DOHH2 (cell line): ENCODE measurements at regions not wholly inside any gene's neighbourhood (a gene's known extent, or its start where the extent isn't known, plus 50 kb on each side); places are given as distances from the start of the nearest gene placed in this dataset.

Experiments
- CTCF ChIP-seq: fragments of 200-600 bp; sonication (generic); IDR thresholded peaks from one replicate; pipeline ENCODE4 v1.5.1; 2014; ENCODE audit warnings: antibody characterized with exemption, mild to moderate bottlenecking, low read depth, low read length; ENCODE audit not compliant: poor library complexity, severe bottlenecking
- EZH2phosphoT487 ChIP-seq: fragments of 200-600 bp; sonication (generic); IDR thresholded peaks from 2 replicates; pipeline ENCODE4 v1.6.1; 2017; ENCODE audit warnings: borderline replicate concordance, mild to moderate bottlenecking, antibody characterized with exemption, low read length, moderate library complexity, mixed read lengths

- no peak for TF ChIP-seq CTCF
- no peak for TF ChIP-seq EZH2phosphoT487
Measured at GRCh38 chr4:181860668-181861067, 382.5 kb upstream of the TENM3 start.
